Fibroblast of lung (primary cell): ENCODE measurements at regions not wholly inside any gene's neighbourhood (a gene's known extent, or its start where the extent isn't known, plus 50 kb on each side); places are given as distances from the start of the nearest gene placed in this dataset.

Experiments
- DNase-seq, 2 donors: peaks; one replicate each; pipeline versions ENCODE4 v3.0.0 to v3.0.0-alpha.2; 2010; ENCODE audit warnings: low read depth in 2 of 2
- H2AFZ ChIP-seq: 2 replicates; pipeline ENCODE4 v1.5.1; 2012; ENCODE audit warnings: low read length, control low read depth, inconsistent platforms
- H3K27ac ChIP-seq: 2 replicates; pipeline ENCODE4 v1.5.1; 2011; ENCODE audit warnings: low read length, control low read depth; ENCODE audit not compliant: insufficient read depth
- H3K27me3 ChIP-seq: 2 replicates; pipeline ENCODE4 v1.5.1; 2011; ENCODE audit warnings: mild to moderate bottlenecking, low read length; ENCODE audit not compliant: control insufficient read depth, insufficient read depth
- H3K36me3 ChIP-seq: 2 replicates; pipeline ENCODE4 v1.5.1; 2011; ENCODE audit warnings: low read length; ENCODE audit not compliant: control insufficient read depth, insufficient read depth
- H3K4me1 ChIP-seq: 2 replicates; pipeline ENCODE4 v1.5.1; 2011; ENCODE audit warnings: low read length; ENCODE audit not compliant: control insufficient read depth, insufficient read depth; ENCODE audit errors: extremely low read depth
- H3K4me2 ChIP-seq: 2 replicates; pipeline ENCODE4 v1.5.1; 2011; ENCODE audit warnings: low read length, control low read depth; ENCODE audit not compliant: insufficient read depth; ENCODE audit errors: extremely low read depth
- H3K4me3 ChIP-seq, 4 experiments: fragments of 200-600 bp in 1 of 4; sonication (generic) in 1 of 4; replicated peaks in 1 of 4; 2 replicates each; pipeline ENCODE4 v1.5.1; 2011 to 2016; ENCODE audit warnings: low read length in 4 of 4, low read depth in 3 of 4, mild to moderate bottlenecking in 3 of 4, control low read depth in 2 of 4, inconsistent platforms in 1 of 4, mixed read lengths in 1 of 4; ENCODE audit not compliant: insufficient read depth in 1 of 4; ENCODE audit errors: control extremely low read depth in 1 of 4
- H3K79me2 ChIP-seq: 2 replicates; pipeline ENCODE4 v1.5.1; 2012; ENCODE audit warnings: mild to moderate bottlenecking, low read length, inconsistent platforms; ENCODE audit not compliant: control insufficient read depth, insufficient read depth
- H3K9ac ChIP-seq: 2 replicates; pipeline ENCODE4 v1.5.1; 2011; ENCODE audit warnings: mild to moderate bottlenecking, low read length, control low read depth; ENCODE audit not compliant: insufficient read depth
- H3K9me3 ChIP-seq: 2 replicates; pipeline ENCODE4 v1.5.1; 2012; ENCODE audit warnings: low read depth, low read length; ENCODE audit not compliant: control insufficient read depth, insufficient read depth
- H4K20me1 ChIP-seq: 2 replicates; pipeline ENCODE4 v1.5.1; 2011; ENCODE audit warnings: low read length; ENCODE audit not compliant: control insufficient read depth, insufficient read depth; ENCODE audit errors: extremely low read depth
- EZH2 ChIP-seq: IDR thresholded peaks from 2 replicates; pipeline ENCODE4 v1.5.1; 2012; ENCODE audit warnings: low read length, control low read depth, mild to moderate bottlenecking; ENCODE audit errors: missing control alignments
- TF ChIP-seq, protein P1 (sequence below), 2 donors: IDR thresholded peaks in 1 of 2; conservative IDR thresholded peaks in 1 of 2; 1 replicate in 1 of 2; 2 replicates in 1 of 2; pipeline ENCODE4 v1.5.1; 2011 to 2012; ENCODE audit warnings: low read length in 2 of 2, control low read depth in 1 of 2, inconsistent platforms in 1 of 2, low read depth in 1 of 2, mild to moderate bottlenecking in 1 of 2

DNA sequence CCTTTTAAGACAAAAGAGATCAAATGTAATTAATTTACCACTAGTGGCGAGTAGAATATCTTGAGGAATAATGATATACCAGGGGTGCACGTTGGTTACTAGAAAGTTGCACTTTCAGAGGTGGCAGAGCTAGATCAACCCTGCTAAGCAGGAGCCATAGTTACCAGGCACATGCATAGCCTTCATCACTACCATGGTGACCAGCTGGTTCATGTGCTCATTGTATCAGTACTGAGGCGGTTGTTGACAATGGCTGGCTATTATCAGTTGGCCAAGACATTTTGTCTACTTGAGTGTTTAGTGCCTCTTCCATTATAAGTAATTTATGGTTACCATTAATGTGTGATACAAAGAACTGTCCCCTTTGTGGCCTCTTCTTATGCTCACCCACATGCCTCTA lies 201.2 kb downstream of the FGF10 start:
- no peaks in the 10 kb centered on the region for H4K20me1 ChIP-seq
- no peaks in the 10 kb centered on the region for H3K27me3 ChIP-seq
- TF ChIP-seq, protein P1, sequence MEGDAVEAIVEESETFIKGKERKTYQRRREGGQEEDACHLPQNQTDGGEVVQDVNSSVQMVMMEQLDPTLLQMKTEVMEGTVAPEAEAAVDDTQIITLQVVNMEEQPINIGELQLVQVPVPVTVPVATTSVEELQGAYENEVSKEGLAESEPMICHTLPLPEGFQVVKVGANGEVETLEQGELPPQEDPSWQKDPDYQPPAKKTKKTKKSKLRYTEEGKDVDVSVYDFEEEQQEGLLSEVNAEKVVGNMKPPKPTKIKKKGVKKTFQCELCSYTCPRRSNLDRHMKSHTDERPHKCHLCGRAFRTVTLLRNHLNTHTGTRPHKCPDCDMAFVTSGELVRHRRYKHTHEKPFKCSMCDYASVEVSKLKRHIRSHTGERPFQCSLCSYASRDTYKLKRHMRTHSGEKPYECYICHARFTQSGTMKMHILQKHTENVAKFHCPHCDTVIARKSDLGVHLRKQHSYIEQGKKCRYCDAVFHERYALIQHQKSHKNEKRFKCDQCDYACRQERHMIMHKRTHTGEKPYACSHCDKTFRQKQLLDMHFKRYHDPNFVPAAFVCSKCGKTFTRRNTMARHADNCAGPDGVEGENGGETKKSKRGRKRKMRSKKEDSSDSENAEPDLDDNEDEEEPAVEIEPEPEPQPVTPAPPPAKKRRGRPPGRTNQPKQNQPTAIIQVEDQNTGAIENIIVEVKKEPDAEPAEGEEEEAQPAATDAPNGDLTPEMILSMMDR (conservative IDR thresholded peaks at IDR 0.05 in 1 of 2, IDR thresholded peaks at IDR 0.05 in 1 of 2; ENCODE audit: low read depth in 1 of 2, low read length in 2 of 2), result no peak
- TF ChIP-seq EZH2, result no peak
- H3K4me2 ChIP-seq, result no peak overlapping the region
- DNase-seq, result no peak
- H3K36me3 ChIP-seq, result no peaks in the 10 kb centered on the region
- no peaks in the 10 kb centered on the region for H3K4me1 ChIP-seq
- no peaks in the 10 kb centered on the region for H3K9me3 ChIP-seq
- no peak overlapping the region for H3K27ac ChIP-seq
- no peak overlapping the region for H3K4me3 ChIP-seq
- H3K9ac ChIP-seq, result no peak overlapping the region
- no peaks in the 10 kb centered on the region for H3K79me2 ChIP-seq
- H2AFZ ChIP-seq, result no peak overlapping the region

DNA sequence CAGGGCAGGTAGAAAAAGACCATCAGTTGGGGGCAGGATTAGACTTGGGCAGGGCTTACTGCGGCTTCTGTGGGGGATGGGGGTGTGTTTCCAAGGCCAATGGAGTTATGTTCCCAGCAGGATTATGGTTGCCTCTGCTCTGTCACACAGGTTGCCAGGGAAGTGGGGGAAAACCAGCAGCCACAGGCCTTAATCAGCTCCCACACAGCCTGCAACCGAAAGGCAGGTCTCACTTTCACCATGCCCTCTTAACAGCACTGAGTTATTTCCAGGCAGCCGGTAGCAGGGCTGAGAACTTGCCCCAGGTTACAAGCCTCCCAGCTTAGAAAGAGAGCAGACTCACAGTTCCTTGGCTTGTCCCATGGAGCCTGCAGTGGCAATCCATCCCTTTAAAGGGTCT lies 205.5 kb downstream of the FGF10 start:
- Histone ChIP-seq H3K4me3 (no peak overlapping the region), H3K27me3 (no peaks in the 10 kb centered on the region), H3K79me2 (no peaks in the 10 kb centered on the region), H3K9ac (no peak overlapping the region), H3K4me1 (no peaks in the 10 kb centered on the region), H4K20me1 (no peaks in the 10 kb centered on the region), H3K36me3 (no peaks in the 10 kb centered on the region), H3K4me2 (no peak overlapping the region), H2AFZ (no peak overlapping the region), H3K27ac (no peak overlapping the region), H3K9me3 (no peaks in the 10 kb centered on the region)
- no peak for TF ChIP-seq EZH2
- TF ChIP-seq, protein P1 (conservative IDR thresholded peaks at IDR 0.05 in 1 of 2, IDR thresholded peaks at IDR 0.05 in 1 of 2; ENCODE audit: low read depth in 1 of 2, low read length in 2 of 2), result no peak
- no peak for DNase-seq

DNA sequence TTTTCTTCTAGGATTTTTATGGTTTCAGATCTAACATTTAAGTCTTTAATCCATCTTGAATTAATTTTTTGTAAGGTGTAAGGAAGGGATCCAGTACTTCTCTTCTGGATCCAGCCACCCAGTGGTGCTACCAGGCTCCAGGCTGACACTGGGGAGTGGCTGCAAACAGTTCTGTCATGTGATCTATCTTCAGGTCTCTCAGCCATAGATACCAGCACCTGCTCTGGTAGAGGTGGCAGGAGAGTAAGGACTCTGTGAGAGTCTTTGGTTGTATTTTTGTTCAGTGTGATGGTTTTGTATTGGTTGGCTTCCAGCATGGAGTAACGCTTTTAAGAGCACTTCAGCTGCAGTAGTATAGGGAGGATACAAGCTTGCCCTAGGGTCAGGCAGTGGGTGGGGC lies 205.9 kb downstream of the FGF10 start:
- H3K27ac ChIP-seq, result no peak overlapping the region
- no peak overlapping the region for H2AFZ ChIP-seq
- H4K20me1 ChIP-seq, result no peaks in the 10 kb centered on the region
- TF ChIP-seq, protein P1 (conservative IDR thresholded peaks at IDR 0.05 in 1 of 2, IDR thresholded peaks at IDR 0.05 in 1 of 2; ENCODE audit: low read depth in 1 of 2, low read length in 2 of 2), result no peak
- TF ChIP-seq EZH2, result no peak
- no peaks in the 10 kb centered on the region for H3K36me3 ChIP-seq
- H3K4me3 ChIP-seq, result no peak overlapping the region
- no peak overlapping the region for H3K4me2 ChIP-seq
- no peaks in the 10 kb centered on the region for H3K27me3 ChIP-seq
- no peak for DNase-seq
- H3K4me1 ChIP-seq, result no peaks in the 10 kb centered on the region
- H3K9ac ChIP-seq, result no peak overlapping the region
- H3K79me2 ChIP-seq, result no peaks in the 10 kb centered on the region
- no peaks in the 10 kb centered on the region for H3K9me3 ChIP-seq
